Liver (tissue), 3 donors: ENCODE measurements at regions not wholly inside any gene's neighbourhood (a gene's known extent, or its start where the extent isn't known, plus 50 kb on each side); places are given as distances from the start of the nearest gene placed in this dataset.

Experiments used
- ATF3 ChIP-seq: IDR thresholded peaks from 2 replicates; pipeline ENCODE4 v1.6.1; 2016; ENCODE audit warnings: antibody characterized with exemption
- CTCF ChIP-seq: fragments of 150-350 bp; IDR thresholded peaks from 2 replicates; pipeline ENCODE4 v1.5.1; 2017; ENCODE audit warnings: improper control_type of control experiment, low read depth, low read length; ENCODE audit not compliant: missing input control
- FOXA1 ChIP-seq: IDR thresholded peaks from 2 replicates; pipeline ENCODE4 v1.6.1; 2016; ENCODE audit warnings: antibody characterized with exemption
- FOXA2 ChIP-seq: IDR thresholded peaks from 2 replicates; pipeline ENCODE4 v1.6.1; 2016; ENCODE audit warnings: antibody characterized with exemption
- GABPA ChIP-seq, 2 donors: IDR thresholded peaks in 1 of 2; conservative IDR thresholded peaks in 1 of 2; 2 replicates each; pipeline ENCODE4 v1.6.1; 2016; ENCODE audit warnings: antibody characterized with exemption in 2 of 2, mild to moderate bottlenecking in 1 of 2, moderate library complexity in 1 of 2
- JUND ChIP-seq, 2 donors: IDR thresholded peaks; 2 replicates each; pipeline ENCODE4 v1.6.1; 2016; ENCODE audit warnings: antibody characterized with exemption in 2 of 2
- MAX ChIP-seq: IDR thresholded peaks from 2 replicates; pipeline ENCODE4 v1.6.1; 2016; ENCODE audit warnings: antibody characterized with exemption
- NR2F2 ChIP-seq: IDR thresholded peaks from 2 replicates; pipeline ENCODE4 v1.6.1; 2016; ENCODE audit warnings: antibody characterized with exemption
- RAD21 ChIP-seq, 2 donors: IDR thresholded peaks; 2 replicates each; pipeline ENCODE4 v1.6.1; 2016; ENCODE audit warnings: antibody characterized with exemption in 2 of 2, mild to moderate bottlenecking in 2 of 2
- REST ChIP-seq: IDR thresholded peaks from 2 replicates; pipeline ENCODE4 v1.6.1; 2016; ENCODE audit warnings: antibody characterized with exemption, mild to moderate bottlenecking
- SP1 ChIP-seq: IDR thresholded peaks from 2 replicates; pipeline ENCODE4 v1.6.1; 2018; ENCODE audit warnings: antibody characterized with exemption, mild to moderate bottlenecking
- TAF1 ChIP-seq: conservative IDR thresholded peaks from 2 replicates; pipeline ENCODE4 v1.6.1; 2016; ENCODE audit warnings: antibody characterized with exemption, mild to moderate bottlenecking
- YY1 ChIP-seq: IDR thresholded peaks from 2 replicates; pipeline ENCODE4 v1.6.1; 2016; ENCODE audit warnings: antibody characterized with exemption, mild to moderate bottlenecking
- ZBTB33 ChIP-seq: IDR thresholded peaks from 2 replicates; pipeline ENCODE4 v1.6.1; 2016; ENCODE audit warnings: antibody characterized with exemption
- donor health status: healthy.
- donor health status: healthy.

- TF ChIP-seq CTCF (no peak), TAF1 (no peak), REST (no peak), ATF3 (no peak), ZBTB33 (no peak), YY1 (no peak), FOXA1 (no peak), MAX (no peak), SP1 (no peak), FOXA2 (no peak), RAD21 (IDR thresholded peaks at IDR 0.05) (no peak), GABPA (IDR thresholded peaks at IDR 0.05 in 1 of 2, conservative IDR thresholded peaks at IDR 0.05 in 1 of 2) (no peak), JUND (IDR thresholded peaks at IDR 0.05) (no peak), NR2F2 (no peak)
Observed at GRCh38 chr2:53227535-53227934, 540.1 kb upstream of the CHAC2 start.
